HL-60 (cell line): ENCODE measurements at regions not wholly inside any gene's neighbourhood (a gene's known extent, or its start where the extent isn't known, plus 50 kb on each side); places are given as distances from the start of the nearest gene placed in this dataset.

ENCODE experiments used
- DNase-seq, 2 experiments: peaks; one replicate each; pipeline ENCODE4 v3.0.0-alpha.2; 2010 to 2020; ENCODE audit warnings: low read depth in 1 of 2, low spot score in 1 of 2
- H3K27ac ChIP-seq: fragments of 250-450 bp; sonication (Bioruptor Pico); replicated peaks from 2 replicates; pipeline ENCODE4 v1.5.1; 2020; ENCODE audit warnings: mild to moderate bottlenecking, moderate library complexity
- H3K27me3 ChIP-seq: fragments of 250-450 bp; sonication (Bioruptor Pico); 2 replicates; pipeline ENCODE4 v1.5.1; 2021; ENCODE audit warnings: mild to moderate bottlenecking, moderate library complexity; ENCODE audit not compliant: insufficient read depth, poor library complexity, severe bottlenecking
- H3K4me3 ChIP-seq: replicated peaks from 2 replicates; pipeline ENCODE4 v1.5.1; 2011; ENCODE audit warnings: mild to moderate bottlenecking, control low read depth, low read length; ENCODE audit not compliant: insufficient read depth
- GABPA ChIP-seq: IDR thresholded peaks from 2 replicates; pipeline ENCODE4 v1.6.1; 2012; ENCODE audit warnings: low read depth
- POLR2AphosphoS5 ChIP-seq: IDR thresholded peaks from 2 replicates; pipeline ENCODE4 v1.6.1; 2012; ENCODE audit warnings: low read depth
- SPI1 ChIP-seq: IDR thresholded peaks from 2 replicates; pipeline ENCODE4 v1.6.1; 2012; ENCODE audit warnings: low read depth, mild to moderate bottlenecking, borderline replicate concordance
- TF ChIP-seq, protein P1 (sequence below): IDR thresholded peaks from one replicate; pipeline ENCODE4 v1.5.1; 2011; ENCODE audit warnings: low read length, control low read depth, inconsistent platforms; ENCODE audit not compliant: insufficient read depth
- TF ChIP-seq, protein P2 (sequence below): IDR thresholded peaks from 2 replicates; pipeline ENCODE4 v1.6.1; 2012; ENCODE audit warnings: low read depth; ENCODE audit not compliant: insufficient replicate concordance

DNA sequence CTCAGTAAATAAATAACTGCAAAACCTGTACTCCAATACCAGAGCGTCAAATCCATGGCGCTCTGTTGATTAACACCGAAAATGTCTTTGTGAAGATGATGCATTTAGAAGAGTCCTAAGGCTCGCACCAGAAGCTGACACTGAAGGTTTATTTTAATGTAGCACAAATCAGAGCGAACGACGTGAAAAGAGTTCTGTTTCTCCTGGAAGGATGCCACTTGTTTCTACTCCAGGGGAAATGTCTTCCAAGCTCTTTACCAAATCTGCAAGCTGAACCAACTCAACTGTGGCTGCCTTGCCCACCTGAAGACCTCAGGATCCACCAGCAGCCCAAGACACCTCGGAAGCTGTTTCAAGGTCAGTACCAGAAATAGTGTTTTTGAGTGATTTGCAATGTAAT is 194.4 kb upstream of the MAF start:
- Histone ChIP-seq H3K4me3 (no peak overlapping the region), H3K27me3 (no peaks in the 10 kb centered on the region), H3K27ac (no peak overlapping the region)
- TF ChIP-seq, protein P1, sequence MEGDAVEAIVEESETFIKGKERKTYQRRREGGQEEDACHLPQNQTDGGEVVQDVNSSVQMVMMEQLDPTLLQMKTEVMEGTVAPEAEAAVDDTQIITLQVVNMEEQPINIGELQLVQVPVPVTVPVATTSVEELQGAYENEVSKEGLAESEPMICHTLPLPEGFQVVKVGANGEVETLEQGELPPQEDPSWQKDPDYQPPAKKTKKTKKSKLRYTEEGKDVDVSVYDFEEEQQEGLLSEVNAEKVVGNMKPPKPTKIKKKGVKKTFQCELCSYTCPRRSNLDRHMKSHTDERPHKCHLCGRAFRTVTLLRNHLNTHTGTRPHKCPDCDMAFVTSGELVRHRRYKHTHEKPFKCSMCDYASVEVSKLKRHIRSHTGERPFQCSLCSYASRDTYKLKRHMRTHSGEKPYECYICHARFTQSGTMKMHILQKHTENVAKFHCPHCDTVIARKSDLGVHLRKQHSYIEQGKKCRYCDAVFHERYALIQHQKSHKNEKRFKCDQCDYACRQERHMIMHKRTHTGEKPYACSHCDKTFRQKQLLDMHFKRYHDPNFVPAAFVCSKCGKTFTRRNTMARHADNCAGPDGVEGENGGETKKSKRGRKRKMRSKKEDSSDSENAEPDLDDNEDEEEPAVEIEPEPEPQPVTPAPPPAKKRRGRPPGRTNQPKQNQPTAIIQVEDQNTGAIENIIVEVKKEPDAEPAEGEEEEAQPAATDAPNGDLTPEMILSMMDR: no peak
- TF ChIP-seq SPI1 (no peak), GABPA (no peak), POLR2AphosphoS5 (no peak)
- TF ChIP-seq, protein P2, sequence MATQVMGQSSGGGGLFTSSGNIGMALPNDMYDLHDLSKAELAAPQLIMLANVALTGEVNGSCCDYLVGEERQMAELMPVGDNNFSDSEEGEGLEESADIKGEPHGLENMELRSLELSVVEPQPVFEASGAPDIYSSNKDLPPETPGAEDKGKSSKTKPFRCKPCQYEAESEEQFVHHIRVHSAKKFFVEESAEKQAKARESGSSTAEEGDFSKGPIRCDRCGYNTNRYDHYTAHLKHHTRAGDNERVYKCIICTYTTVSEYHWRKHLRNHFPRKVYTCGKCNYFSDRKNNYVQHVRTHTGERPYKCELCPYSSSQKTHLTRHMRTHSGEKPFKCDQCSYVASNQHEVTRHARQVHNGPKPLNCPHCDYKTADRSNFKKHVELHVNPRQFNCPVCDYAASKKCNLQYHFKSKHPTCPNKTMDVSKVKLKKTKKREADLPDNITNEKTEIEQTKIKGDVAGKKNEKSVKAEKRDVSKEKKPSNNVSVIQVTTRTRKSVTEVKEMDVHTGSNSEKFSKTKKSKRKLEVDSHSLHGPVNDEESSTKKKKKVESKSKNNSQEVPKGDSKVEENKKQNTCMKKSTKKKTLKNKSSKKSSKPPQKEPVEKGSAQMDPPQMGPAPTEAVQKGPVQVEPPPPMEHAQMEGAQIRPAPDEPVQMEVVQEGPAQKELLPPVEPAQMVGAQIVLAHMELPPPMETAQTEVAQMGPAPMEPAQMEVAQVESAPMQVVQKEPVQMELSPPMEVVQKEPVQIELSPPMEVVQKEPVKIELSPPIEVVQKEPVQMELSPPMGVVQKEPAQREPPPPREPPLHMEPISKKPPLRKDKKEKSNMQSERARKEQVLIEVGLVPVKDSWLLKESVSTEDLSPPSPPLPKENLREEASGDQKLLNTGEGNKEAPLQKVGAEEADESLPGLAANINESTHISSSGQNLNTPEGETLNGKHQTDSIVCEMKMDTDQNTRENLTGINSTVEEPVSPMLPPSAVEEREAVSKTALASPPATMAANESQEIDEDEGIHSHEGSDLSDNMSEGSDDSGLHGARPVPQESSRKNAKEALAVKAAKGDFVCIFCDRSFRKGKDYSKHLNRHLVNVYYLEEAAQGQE: no peak
- DNase-seq: no peak

DNA sequence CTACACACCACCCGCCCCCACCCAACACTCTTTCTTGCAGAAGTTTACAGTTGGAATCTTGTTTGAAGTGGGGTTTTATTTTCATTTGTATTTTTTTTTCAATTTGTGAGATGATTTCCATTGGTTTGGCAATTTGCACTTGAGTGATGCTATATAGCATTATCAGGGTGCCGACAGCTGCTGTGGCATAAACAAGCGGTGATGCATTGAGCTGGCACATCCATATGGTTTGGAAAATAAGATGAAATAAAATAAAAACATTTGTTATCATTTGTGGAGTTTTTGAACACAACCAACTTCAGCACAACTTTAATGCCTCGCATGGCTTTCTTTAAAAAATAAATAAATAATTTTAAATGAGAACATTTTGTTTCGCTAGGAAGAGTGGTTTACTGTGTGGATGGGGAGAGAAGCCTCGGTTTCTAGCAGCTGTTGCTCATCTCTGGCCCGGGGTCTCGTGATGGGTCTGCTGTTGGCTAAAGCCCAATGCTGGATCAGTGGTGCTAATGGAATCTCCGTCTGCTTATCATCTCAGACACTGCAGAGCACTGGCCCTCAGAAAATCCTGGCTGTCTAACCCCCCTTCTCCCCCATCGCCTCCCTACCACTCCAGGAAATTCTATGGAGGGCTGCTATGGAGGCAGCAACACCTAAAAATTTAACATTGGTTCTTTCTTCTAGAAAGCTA is 192.3 kb upstream of the MAF start:
- TF ChIP-seq SPI1: no peak
- TF ChIP-seq GABPA: no peak
- TF ChIP-seq, protein P1: no peak
- TF ChIP-seq, protein P2: no peak
- TF ChIP-seq POLR2AphosphoS5: no peak
- Histone ChIP-seq H3K4me3 (no peak overlapping the region), H3K27me3 (no peaks in the 10 kb centered on the region), H3K27ac (no peak overlapping the region)
- DNase-seq: no peak

DNA sequence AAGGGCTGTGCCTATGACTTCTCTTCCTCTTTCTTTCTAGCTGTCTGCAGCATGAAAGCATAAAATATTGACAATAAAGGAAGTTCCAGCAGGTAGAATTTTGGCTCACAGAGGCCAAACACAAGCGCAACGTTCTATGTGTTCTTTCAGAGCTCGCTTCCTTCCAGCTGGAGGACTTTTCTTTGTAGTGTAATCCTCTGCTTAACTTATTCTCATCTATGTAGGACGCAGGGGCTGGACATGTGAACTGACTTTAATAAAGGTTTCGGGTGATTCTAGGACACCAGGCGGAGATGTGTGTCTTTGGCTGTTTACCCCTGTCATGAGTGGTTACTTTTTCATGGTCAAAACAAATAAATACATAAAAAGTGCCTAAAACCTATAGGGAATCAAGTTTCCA is 191.5 kb upstream of the MAF start:
- DNase-seq: no peak
- H3K27ac ChIP-seq: no peak overlapping the region
- no peak for TF ChIP-seq GABPA
- no peak for TF ChIP-seq POLR2AphosphoS5
- TF ChIP-seq, protein P1: no peak

DNA sequence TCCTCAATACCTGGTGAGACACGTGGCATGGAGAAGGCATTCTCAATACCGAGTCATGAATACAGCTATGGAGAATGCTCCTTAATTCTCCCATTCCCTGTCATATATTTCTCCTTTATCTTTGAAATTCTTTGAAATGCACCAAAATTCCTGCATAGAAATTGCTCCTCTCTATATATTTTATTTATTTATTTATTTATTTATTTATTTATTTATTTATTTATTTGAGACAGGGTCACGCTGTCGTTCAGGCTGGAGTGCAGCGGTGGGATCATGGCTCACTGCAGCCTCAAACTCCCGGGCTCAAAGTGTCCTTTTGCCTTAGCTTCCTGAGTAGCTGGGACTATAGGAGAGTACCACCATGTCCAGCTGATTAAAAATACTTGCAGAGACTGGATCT is 190.3 kb upstream of the MAF start:
- TF ChIP-seq, protein P2: no peak
- DNase-seq: no peak
- H3K4me3 ChIP-seq: no peak overlapping the region

More for the DNA sequence above, 191.5 kb upstream of the MAF start:
- Histone ChIP-seq H3K27me3 (no peaks in the 10 kb centered on the region), H3K4me3 (no peak overlapping the region)

More for the DNA sequence above, 190.3 kb upstream of the MAF start:
- Histone ChIP-seq H3K27ac (no peak overlapping the region), H3K27me3 (no peaks in the 10 kb centered on the region)
